ENCODE measurements at regions not wholly inside any gene's neighbourhood (a gene's known extent, or its start where the extent isn't known, plus 50 kb on each side); places are given as distances from the start of the nearest gene placed in this dataset.

GRCh38 chr10:130480491-130480890 lies 344.3 kb downstream of the GLRX3 start:
- Histone ChIP-seq H3K4me3 (ENCODE audit: low read length) (no peak overlapping the region), H3K27me3 (ENCODE audit: control insufficient read depth in 2 of 2, insufficient read depth in 2 of 2, low read length in 2 of 2) (no peaks in the 10 kb centered on the region), H3K36me3 (ENCODE audit: control insufficient read depth in 2 of 3, insufficient read depth in 3 of 3, low read length in 3 of 3) (no peaks in the 10 kb centered on the region), H3K4me1 (ENCODE audit: control insufficient read depth in 2 of 2, insufficient read depth in 2 of 2, low read length in 2 of 2) (no peaks in the 10 kb centered on the region), H3K9me3 (ENCODE audit: control insufficient read depth in 2 of 3, low read length in 3 of 3) (no peaks in the 10 kb centered on the region), H3K27ac (ENCODE audit: low read depth, low read length) (no peak overlapping the region)
- ATAC-seq (no peak), DNase-seq (no peak)
- H3K36me3 Mint-ChIP-seq = no peaks in the 10 kb centered on the region
- H3K9me3 Mint-ChIP-seq = peaks cover 0 to 1% (median 0%) of the 10 kb centered on the region in 11 donors
- H3K4me3 Mint-ChIP-seq = no peak overlapping the region
- ChIA-PET CTCF (no interaction called here), POLR2A (no interaction called here)
- intact Hi-C loops (cut with micrococcal nuclease) = no loop called here
- peaks cover 0 to 14% (median 0%) of the 10 kb centered on the region in 5 donors for H3K27me3 Mint-ChIP-seq
- no peaks in the 10 kb centered on the region for H3K4me1 Mint-ChIP-seq
- peak overlapping the region in 1 of 9 donors; percentile 41 for H3K27ac Mint-ChIP-seq

- POLR2A ChIA-PET = no interaction called here
- Histone ChIP-seq H3K9me3 (ENCODE audit: control insufficient read depth in 2 of 3, low read length in 3 of 3) (no peaks in the 10 kb centered on the region), H3K27ac (ENCODE audit: low read depth, low read length) (no peak overlapping the region), H3K27me3 (ENCODE audit: control insufficient read depth in 2 of 2, insufficient read depth in 2 of 2, low read length in 2 of 2) (no peaks in the 10 kb centered on the region), H3K36me3 (ENCODE audit: control insufficient read depth in 2 of 3, insufficient read depth in 3 of 3, low read length in 3 of 3) (no peaks in the 10 kb centered on the region), H3K4me1 (ENCODE audit: control insufficient read depth in 2 of 2, insufficient read depth in 2 of 2, low read length in 2 of 2) (no peaks in the 10 kb centered on the region), H3K4me3 (ENCODE audit: low read length) (no peak overlapping the region)
- ATAC-seq (no peak), DNase-seq (no peak)
- H3K36me3 Mint-ChIP-seq = no peaks in the 10 kb centered on the region
- intact Hi-C loops (cut with micrococcal nuclease) = no loop called here
- H3K27ac Mint-ChIP-seq = no peak overlapping the region
- peaks cover 0 to 1% (median 0%) of the 10 kb centered on the region in 11 donors for H3K9me3 Mint-ChIP-seq
- peaks cover 0 to 14% (median 0%) of the 10 kb centered on the region in 5 donors for H3K27me3 Mint-ChIP-seq
- no peaks in the 10 kb centered on the region for H3K4me1 Mint-ChIP-seq
- no peak overlapping the region for H3K4me3 Mint-ChIP-seq
- CTCF ChIA-PET = no interaction called here
Observed at GRCh38 chr10:130481076-130481930, 345.1 kb downstream of the GLRX3 start.

GRCh38 chr10:130481936-130482335 lies 345.7 kb downstream of the GLRX3 start:
- peaks cover 0 to 1% (median 0%) of the 10 kb centered on the region in 11 donors for H3K9me3 Mint-ChIP-seq
- H3K27ac ChIP-seq (ENCODE audit: low read depth, low read length) = no peak overlapping the region
- no peaks in the 10 kb centered on the region for H3K4me1 Mint-ChIP-seq
- no peaks in the 10 kb centered on the region for H3K4me1 ChIP-seq (ENCODE audit: control insufficient read depth in 2 of 2, insufficient read depth in 2 of 2, low read length in 2 of 2)
- no peaks in the 10 kb centered on the region for H3K9me3 ChIP-seq (ENCODE audit: control insufficient read depth in 2 of 3, low read length in 3 of 3)
- H3K27me3 Mint-ChIP-seq = peaks cover 0 to 8% (median 0%) of the 10 kb centered on the region in 5 donors
- H3K36me3 Mint-ChIP-seq = no peaks in the 10 kb centered on the region
- POLR2A ChIA-PET = no interaction called here
- H3K27me3 ChIP-seq (ENCODE audit: control insufficient read depth in 2 of 2, insufficient read depth in 2 of 2, low read length in 2 of 2) = no peaks in the 10 kb centered on the region
- ATAC-seq (no peak), DNase-seq (no peak)
- H3K4me3 Mint-ChIP-seq = no peak overlapping the region
- intact Hi-C loops (cut with micrococcal nuclease) = no loop called here
- no peaks in the 10 kb centered on the region for H3K36me3 ChIP-seq (ENCODE audit: control insufficient read depth in 2 of 3, insufficient read depth in 3 of 3, low read length in 3 of 3)
- CTCF ChIA-PET = no interaction called here
- H3K27ac Mint-ChIP-seq = no peak overlapping the region
- H3K4me3 ChIP-seq (ENCODE audit: low read length) = no peak overlapping the region

- CTCF ChIA-PET = interaction anchor here (0.6 to 0.7 kb wide), 2 partner anchors 8 to 11 kb away, joined by 3 read pairs; no protein-coding TSS in a partner anchor
- no peak overlapping the region for H3K4me3 Mint-ChIP-seq
- H3K4me1 ChIP-seq (ENCODE audit: control insufficient read depth in 2 of 2, insufficient read depth in 2 of 2, low read length in 2 of 2) = no peaks in the 10 kb centered on the region
- H3K9me3 ChIP-seq (ENCODE audit: control insufficient read depth in 2 of 3, low read length in 3 of 3) = no peaks in the 10 kb centered on the region
- H3K36me3 Mint-ChIP-seq = no peaks in the 10 kb centered on the region
- intact Hi-C loops (cut with micrococcal nuclease) = no loop called here
- ATAC-seq (no peak), DNase-seq (no peak)
- H3K9me3 Mint-ChIP-seq = peaks cover 0 to 1% (median 0%) of the 10 kb centered on the region in 11 donors
- H3K4me3 ChIP-seq (ENCODE audit: low read length) = no peak overlapping the region
- no peaks in the 10 kb centered on the region for H3K27me3 Mint-ChIP-seq
- H3K27ac ChIP-seq (ENCODE audit: low read depth, low read length) = no peak overlapping the region
- no peak overlapping the region for H3K27ac Mint-ChIP-seq
- POLR2A ChIA-PET = no interaction called here
- H3K27me3 ChIP-seq (ENCODE audit: control insufficient read depth in 2 of 2, insufficient read depth in 2 of 2, low read length in 2 of 2) = no peaks in the 10 kb centered on the region
- no peaks in the 10 kb centered on the region for H3K4me1 Mint-ChIP-seq
- no peaks in the 10 kb centered on the region for H3K36me3 ChIP-seq (ENCODE audit: control insufficient read depth in 2 of 3, insufficient read depth in 3 of 3, low read length in 3 of 3)
Observed at GRCh38 chr10:130483691-130484467, 347.7 kb downstream of the GLRX3 start.

- no peaks in the 10 kb centered on the region for H3K4me1 ChIP-seq (ENCODE audit: control insufficient read depth in 2 of 2, insufficient read depth in 2 of 2, low read length in 2 of 2)
- no peaks in the 10 kb centered on the region for H3K27me3 Mint-ChIP-seq
- no peak overlapping the region for H3K4me3 Mint-ChIP-seq
- POLR2A ChIA-PET = no interaction called here
- H3K4me3 ChIP-seq (ENCODE audit: low read length) = no peak overlapping the region
- no peaks in the 10 kb centered on the region for H3K27me3 ChIP-seq (ENCODE audit: control insufficient read depth in 2 of 2, insufficient read depth in 2 of 2, low read length in 2 of 2)
- ATAC-seq = no peak
- DNase-seq = no peak
- CTCF ChIA-PET = interaction anchor here (0.6 kb wide), 1 partner anchor 693 kb away, joined by 3 read pairs; no protein-coding TSS in a partner anchor
- no peaks in the 10 kb centered on the region for H3K9me3 ChIP-seq (ENCODE audit: control insufficient read depth in 2 of 3, low read length in 3 of 3)
- intact Hi-C loops (cut with micrococcal nuclease) = no loop called here
- H3K27ac Mint-ChIP-seq = no peak overlapping the region
- H3K4me1 Mint-ChIP-seq = no peaks in the 10 kb centered on the region
- H3K36me3 Mint-ChIP-seq = no peaks in the 10 kb centered on the region
- H3K9me3 Mint-ChIP-seq = peaks cover 0 to 1% (median 0%) of the 10 kb centered on the region in 11 donors
- H3K27ac ChIP-seq (ENCODE audit: low read depth, low read length) = no peak overlapping the region
- H3K36me3 ChIP-seq (ENCODE audit: control insufficient read depth in 2 of 3, insufficient read depth in 3 of 3, low read length in 3 of 3) = no peaks in the 10 kb centered on the region
Observed at GRCh38 chr10:130484468-130485180, 348.4 kb downstream of the GLRX3 start.

- intact Hi-C loops (cut with micrococcal nuclease) = no loop called here
- Histone ChIP-seq H3K27ac (ENCODE audit: low read depth, low read length) (no peak overlapping the region), H3K4me1 (ENCODE audit: control insufficient read depth in 2 of 2, insufficient read depth in 2 of 2, low read length in 2 of 2) (no peaks in the 10 kb centered on the region), H3K4me3 (ENCODE audit: low read length) (no peak overlapping the region), H3K27me3 (ENCODE audit: control insufficient read depth in 2 of 2, insufficient read depth in 2 of 2, low read length in 2 of 2) (no peaks in the 10 kb centered on the region), H3K9me3 (ENCODE audit: control insufficient read depth in 2 of 3, low read length in 3 of 3) (no peaks in the 10 kb centered on the region), H3K36me3 (ENCODE audit: control insufficient read depth in 2 of 3, insufficient read depth in 3 of 3, low read length in 3 of 3) (no peaks in the 10 kb centered on the region)
- H3K9me3 Mint-ChIP-seq = peaks cover 0 to 1% (median 0%) of the 10 kb centered on the region in 11 donors
- ChIA-PET CTCF (interaction anchor here (0.6 kb wide), 1 partner anchor 692 kb away, joined by 3 read pairs; no protein-coding TSS in a partner anchor), POLR2A (no interaction called here)
- H3K4me3 Mint-ChIP-seq = no peak overlapping the region
- ATAC-seq (no peak), DNase-seq (no peak)
- no peaks in the 10 kb centered on the region for H3K27me3 Mint-ChIP-seq
- no peaks in the 10 kb centered on the region for H3K36me3 Mint-ChIP-seq
- no peaks in the 10 kb centered on the region for H3K4me1 Mint-ChIP-seq
- H3K27ac Mint-ChIP-seq = no peak overlapping the region
Observed at GRCh38 chr10:130485236-130485957, 349.2 kb downstream of the GLRX3 start.
